Thoracic aorta (tissue), 2 donors: ENCODE measurements at regions not wholly inside any gene's neighbourhood (a gene's known extent, or its start where the extent isn't known, plus 50 kb on each side); places are given as distances from the start of the nearest gene placed in this dataset.

Source experiments
- ATAC-seq: fragments of 150-250 bp; one replicate; pipeline ENCODE4 v1.8.0; 2017; ENCODE audit warnings: low read depth; ENCODE audit not compliant: insufficient number of reproducible peaks, low FRiP score
- DNase-seq: peaks from one replicate; pipeline ENCODE4 v3.0.0-alpha.2; 2020; ENCODE audit warnings: low spot score
- H3K27ac ChIP-seq, 2 donors: fragments of 200-600 bp; sonication (generic); 1 replicate in 1 of 2; 2 replicates in 1 of 2; pipeline ENCODE4 v1.5.1; 2016; ENCODE audit warnings: mild to moderate bottlenecking in 2 of 2, moderate library complexity in 2 of 2
- H3K27me3 ChIP-seq: fragments of 200-600 bp; sonication (generic); replicated peaks from 2 replicates; pipeline ENCODE4 v1.6.0; 2016; ENCODE audit warnings: mild to moderate bottlenecking; ENCODE audit not compliant: insufficient read depth
- H3K36me3 ChIP-seq: fragments of 200-600 bp; sonication (generic); one replicate; pipeline ENCODE4 v1.5.1; 2016
- H3K4me1 ChIP-seq, 2 donors: fragments of 200-600 bp; sonication (generic); 1 replicate in 1 of 2; 2 replicates in 1 of 2; pipeline versions ENCODE4 v1.5.1 to v1.6.0; 2016; ENCODE audit warnings: low read depth in 2 of 2, mild to moderate bottlenecking in 1 of 2; ENCODE audit not compliant: control insufficient read depth in 1 of 2
- H3K4me3 ChIP-seq: fragments of 200-600 bp; sonication (generic); 2 replicates; pipeline ENCODE4 v1.5.1; 2016; ENCODE audit warnings: mild to moderate bottlenecking
- H3K9me3 ChIP-seq: fragments of 200-600 bp; sonication (generic); 2 replicates; pipeline ENCODE4 v1.5.1; 2016
- CTCF ChIP-seq: fragments of 200-600 bp; sonication (generic); IDR thresholded peaks from one replicate; pipeline ENCODE4 v1.5.1; 2019; ENCODE audit warnings: antibody characterized with exemption

- Histone ChIP-seq H3K4me3 (no peak overlapping the region), H3K27me3 (no peaks in the 10 kb centered on the region), H3K36me3 (no peaks in the 10 kb centered on the region), H3K4me1 (no peaks in the 10 kb centered on the region), H3K27ac (no peak overlapping the region), H3K9me3 (no peaks in the 10 kb centered on the region)
- ATAC-seq, result no peak
- TF ChIP-seq CTCF, result no peak
- no peak for DNase-seq
Measured at GRCh38 chr3:146839727-146840375, 234.7 kb upstream of the PLSCR5 start.

DNA sequence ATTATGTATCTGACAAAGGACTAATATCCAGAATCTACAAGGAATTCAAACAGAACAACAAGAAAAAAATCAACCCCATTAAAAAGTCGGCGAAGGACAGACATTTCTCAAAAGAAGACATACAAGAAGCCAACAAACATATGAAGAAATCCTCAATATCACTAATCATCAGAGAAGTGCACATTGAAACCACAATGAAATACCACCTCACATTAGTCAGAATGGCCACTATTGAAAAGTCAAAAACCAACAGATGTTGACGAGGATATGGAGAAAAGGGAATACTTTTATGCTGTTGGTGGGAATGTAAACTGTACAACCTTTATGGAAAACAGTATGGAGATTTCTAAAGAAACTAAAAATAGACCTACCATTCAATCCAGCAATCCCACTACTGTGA lies 233.1 kb upstream of the PLSCR5 start:
- H3K9me3 ChIP-seq, result no peaks in the 10 kb centered on the region
- TF ChIP-seq CTCF, result no peak
- no peak for DNase-seq
- no peak for ATAC-seq
- no peaks in the 10 kb centered on the region for H3K27me3 ChIP-seq
- no peak overlapping the region for H3K4me3 ChIP-seq
- H3K4me1 ChIP-seq, result no peaks in the 10 kb centered on the region
- H3K36me3 ChIP-seq, result no peaks in the 10 kb centered on the region
- no peak overlapping the region for H3K27ac ChIP-seq

DNA sequence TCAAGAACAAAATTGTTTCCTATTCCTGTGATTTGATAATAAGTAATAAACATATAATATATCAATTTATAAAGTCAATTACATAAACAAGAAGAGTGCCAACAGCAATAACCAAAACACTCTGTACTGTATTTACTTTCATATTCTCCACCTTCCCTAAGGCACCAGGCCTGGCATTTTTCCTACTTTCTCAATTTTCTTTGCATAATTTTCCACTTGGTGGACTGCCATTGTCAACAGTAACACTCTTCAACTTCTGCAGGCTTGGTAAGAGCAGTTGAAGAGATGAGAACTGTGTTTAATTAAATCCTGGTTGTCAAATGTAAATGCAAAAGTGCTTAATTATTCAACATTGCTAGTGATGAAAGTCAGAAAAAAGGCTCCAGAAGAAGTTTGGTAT lies 229.8 kb upstream of the PLSCR5 start:
- no peak overlapping the region for H3K4me3 ChIP-seq
- H3K9me3 ChIP-seq, result no peaks in the 10 kb centered on the region
- TF ChIP-seq CTCF, result no peak
- no peaks in the 10 kb centered on the region for H3K27me3 ChIP-seq
- no peaks in the 10 kb centered on the region for H3K36me3 ChIP-seq
- no peak overlapping the region for H3K27ac ChIP-seq
- DNase-seq (no peak), ATAC-seq (no peak)
- H3K4me1 ChIP-seq, result no peaks in the 10 kb centered on the region

- H3K27me3 ChIP-seq, result no peaks in the 10 kb centered on the region
- H3K27ac ChIP-seq, result no peak overlapping the region
- DNase-seq (no peak), ATAC-seq (no peak)
- TF ChIP-seq CTCF, result no peak
- H3K4me1 ChIP-seq, result no peaks in the 10 kb centered on the region
- no peaks in the 10 kb centered on the region for H3K36me3 ChIP-seq
- H3K4me3 ChIP-seq, result no peak overlapping the region
- no peaks in the 10 kb centered on the region for H3K9me3 ChIP-seq
Measured at GRCh38 chr3:146832857-146833458, 227.8 kb upstream of the PLSCR5 start.

DNA sequence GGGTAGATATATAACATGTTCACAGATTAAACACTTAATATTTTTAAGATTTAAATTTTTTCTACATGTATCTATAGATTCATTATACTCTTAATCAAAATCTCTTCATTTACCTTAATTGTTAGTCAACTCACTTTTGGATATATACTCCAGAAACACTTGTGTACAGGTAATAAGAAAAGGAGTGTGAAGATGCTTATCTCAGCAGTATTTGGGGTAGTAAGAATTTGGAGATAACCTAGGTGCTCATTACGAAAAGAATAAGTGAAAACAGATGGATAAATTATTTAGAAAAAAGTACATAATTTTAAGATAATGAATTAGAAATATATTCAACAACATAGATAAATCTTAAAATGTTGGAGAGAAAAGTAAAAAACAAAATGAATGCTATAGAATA lies 226.5 kb upstream of the PLSCR5 start:
- H3K36me3 ChIP-seq, result no peaks in the 10 kb centered on the region
- H3K9me3 ChIP-seq, result no peaks in the 10 kb centered on the region
- no peak for DNase-seq
- no peak overlapping the region for H3K27ac ChIP-seq
- no peak for TF ChIP-seq CTCF
- ATAC-seq, result no peak
- H3K4me3 ChIP-seq, result no peak overlapping the region
- H3K27me3 ChIP-seq, result no peaks in the 10 kb centered on the region
- no peaks in the 10 kb centered on the region for H3K4me1 ChIP-seq
